ENCODE measurements at regions not wholly inside any gene's neighbourhood (a gene's known extent, or its start where the extent isn't known, plus 50 kb on each side); places are given as distances from the start of the nearest gene placed in this dataset.

GRCh38 chr5:71782393-71782770 is 63.3 kb downstream of the CARTPT start:
- TF ChIP-seq CTCF (IDR thresholded peaks at IDR 0.05) (no peak), POLR2AphosphoS5 (IDR thresholded peaks at IDR 0.05) (no peak)
